Duodenal mucosa (tissue), 2 donors: ENCODE measurements at regions not wholly inside any gene's neighbourhood (a gene's known extent, or its start where the extent isn't known, plus 50 kb on each side); places are given as distances from the start of the nearest gene placed in this dataset.

Source experiments
- H3K27ac ChIP-seq: one replicate; pipeline ENCODE4 v1.7.0; 2013; ENCODE audit warnings: low read depth, low read length
- H3K27me3 ChIP-seq, 2 donors: one replicate each; pipeline ENCODE4 v1.7.0; 2013; ENCODE audit warnings: low read length in 2 of 2, control low read depth in 1 of 2; ENCODE audit not compliant: insufficient read depth in 2 of 2, control insufficient read depth in 1 of 2
- H3K36me3 ChIP-seq, 2 donors: one replicate each; pipeline ENCODE4 v1.7.0; 2013; ENCODE audit warnings: low read length in 2 of 2, control low read depth in 1 of 2; ENCODE audit not compliant: insufficient read depth in 2 of 2, control insufficient read depth in 1 of 2
- H3K4me1 ChIP-seq, 2 donors: one replicate each; pipeline ENCODE4 v1.7.0; 2013; ENCODE audit warnings: low read length in 2 of 2, control low read depth in 1 of 2; ENCODE audit not compliant: insufficient read depth in 2 of 2, control insufficient read depth in 1 of 2
- H3K4me3 ChIP-seq, 2 donors: one replicate each; pipeline ENCODE4 v1.7.0; 2013; ENCODE audit warnings: low read length in 2 of 2, low read depth in 1 of 2
- H3K9ac ChIP-seq, 2 donors: one replicate each; pipeline ENCODE4 v1.7.0; 2013; ENCODE audit warnings: low read length in 2 of 2, low read depth in 1 of 2
- H3K9me3 ChIP-seq, 2 donors: one replicate each; pipeline ENCODE4 v1.7.0; 2013; ENCODE audit warnings: low read length in 2 of 2, control low read depth in 1 of 2; ENCODE audit not compliant: control insufficient read depth in 1 of 2

DNA sequence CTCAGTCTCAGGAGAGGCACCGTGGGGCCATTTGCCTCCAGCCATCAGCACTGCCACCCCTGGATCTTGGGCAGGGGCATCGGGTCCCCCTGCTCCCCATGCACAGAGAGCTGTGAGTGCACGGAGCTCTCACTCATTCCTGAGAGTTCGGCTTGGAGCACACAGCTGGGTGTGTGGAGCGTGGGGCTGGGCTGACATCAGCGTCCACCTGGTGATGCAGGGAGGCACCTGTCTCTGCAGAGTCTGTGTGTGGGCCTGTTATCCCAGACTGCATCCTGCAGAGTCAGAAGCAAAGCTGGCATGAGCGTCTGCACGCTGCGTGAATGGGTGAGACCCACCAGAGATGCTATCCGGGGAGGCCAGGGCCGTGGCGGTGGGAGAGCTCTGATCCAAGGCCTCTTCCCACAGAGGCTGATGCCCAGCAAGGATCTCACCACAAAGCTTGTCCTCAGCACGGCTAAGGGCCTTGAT lies 248.8 kb upstream of the AFDN start:
- Histone ChIP-seq H3K4me1 (no peaks in the 10 kb centered on the region), H3K27ac (no peak overlapping the region), H3K27me3 (no peaks in the 10 kb centered on the region), H3K9me3 (peaks cover 2 to 4% of the 10 kb centered on the region in 2 donors), H3K9ac (no peak overlapping the region), H3K4me3 (no peak overlapping the region), H3K36me3 (no peaks in the 10 kb centered on the region)

DNA sequence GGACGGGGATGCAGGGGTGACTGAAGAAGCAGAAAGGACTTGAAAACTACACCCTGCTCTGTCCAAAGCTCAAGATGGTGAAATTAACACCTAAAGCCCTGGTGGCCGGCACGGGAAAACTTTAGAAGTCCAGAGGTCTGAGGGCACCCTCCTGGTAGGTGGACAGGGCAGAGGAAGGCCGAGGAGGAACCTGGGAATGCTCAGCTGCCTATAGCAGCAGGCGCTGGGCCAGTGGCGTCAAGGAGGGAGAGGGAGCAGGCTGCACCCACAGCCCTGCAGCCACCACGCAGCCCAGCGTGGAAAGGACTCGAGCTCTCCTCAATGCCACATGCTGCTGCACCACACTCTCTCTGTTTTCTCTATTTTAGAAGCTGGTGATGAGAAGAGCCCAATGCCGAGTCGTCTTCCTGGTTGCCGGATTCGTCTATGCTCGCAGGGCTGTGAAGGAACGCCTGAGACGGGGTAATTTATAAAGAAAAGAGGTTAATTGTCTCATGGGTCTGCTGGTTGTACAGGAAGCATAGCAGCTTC lies 248.3 kb upstream of the AFDN start:
- H3K4me3 ChIP-seq = no peak overlapping the region
- H3K4me1 ChIP-seq = no peaks in the 10 kb centered on the region
- peaks cover 2 to 4% of the 10 kb centered on the region in 2 donors for H3K9me3 ChIP-seq
- no peak overlapping the region for H3K27ac ChIP-seq
- no peaks in the 10 kb centered on the region for H3K27me3 ChIP-seq
- H3K9ac ChIP-seq = no peak overlapping the region
- H3K36me3 ChIP-seq = no peaks in the 10 kb centered on the region

DNA sequence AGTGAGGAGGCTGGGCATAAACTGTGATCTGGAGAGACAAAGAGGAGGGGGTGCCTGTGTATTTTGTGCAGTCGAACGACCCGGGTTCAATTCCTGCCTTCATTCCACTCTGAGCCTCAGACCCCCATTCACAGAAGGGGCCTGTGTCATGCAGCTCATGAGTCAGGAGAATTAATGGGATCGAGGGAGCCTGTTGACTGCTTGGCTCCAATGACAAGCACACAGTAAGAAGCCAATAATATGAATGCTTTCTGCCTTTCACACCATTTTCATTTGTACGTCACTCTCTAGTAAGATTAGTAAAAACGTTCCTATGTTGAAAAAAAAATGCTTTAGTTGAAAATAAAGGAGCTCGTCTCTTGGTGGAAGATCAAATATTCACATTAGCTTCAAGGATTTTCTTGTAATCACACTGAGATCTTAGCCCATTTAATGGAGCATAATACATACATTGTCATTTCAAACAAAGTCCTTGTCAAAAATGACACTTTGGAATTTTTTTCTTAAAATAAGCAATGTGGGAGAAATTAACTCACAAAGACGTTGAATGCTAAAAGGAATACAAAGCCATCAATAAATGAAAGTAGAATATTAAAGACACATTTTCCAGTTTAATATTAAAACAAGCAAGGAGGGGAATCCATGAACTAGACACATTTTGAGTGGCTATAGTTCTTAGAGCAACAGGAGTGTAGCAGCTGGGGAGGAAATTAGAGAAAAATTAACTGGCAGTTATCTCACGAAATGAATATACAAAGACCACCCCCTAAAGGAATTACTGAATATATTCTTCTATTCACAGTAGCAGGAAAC lies 246.7 kb upstream of the AFDN start:
- Histone ChIP-seq H3K27ac (no peak overlapping the region), H3K36me3 (no peaks in the 10 kb centered on the region), H3K9me3 (peaks cover 2 to 4% of the 10 kb centered on the region in 2 donors), H3K4me1 (no peaks in the 10 kb centered on the region), H3K4me3 (no peak overlapping the region), H3K27me3 (no peaks in the 10 kb centered on the region), H3K9ac (no peak overlapping the region)

DNA sequence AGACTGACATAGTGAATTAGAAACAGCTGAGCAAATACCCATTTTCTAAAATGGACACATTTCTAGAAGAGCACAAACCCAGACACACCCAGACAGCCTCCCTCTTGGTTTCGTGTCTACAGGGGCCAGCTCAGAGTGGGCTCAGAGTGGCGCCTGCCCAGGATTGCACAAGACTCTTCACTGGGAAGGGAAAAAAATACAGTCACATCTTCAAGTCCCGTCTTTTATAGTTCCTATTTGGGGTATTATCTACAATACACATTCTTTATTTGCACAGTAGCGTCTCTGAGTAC lies 246.1 kb upstream of the AFDN start:
- no peaks in the 10 kb centered on the region for H3K36me3 ChIP-seq
- no peaks in the 10 kb centered on the region for H3K27me3 ChIP-seq
- no peak overlapping the region for H3K9ac ChIP-seq
- no peaks in the 10 kb centered on the region for H3K4me1 ChIP-seq
- H3K9me3 ChIP-seq = peaks cover 2 to 4% of the 10 kb centered on the region in 2 donors
- H3K27ac ChIP-seq = no peak overlapping the region
- no peak overlapping the region for H3K4me3 ChIP-seq

DNA sequence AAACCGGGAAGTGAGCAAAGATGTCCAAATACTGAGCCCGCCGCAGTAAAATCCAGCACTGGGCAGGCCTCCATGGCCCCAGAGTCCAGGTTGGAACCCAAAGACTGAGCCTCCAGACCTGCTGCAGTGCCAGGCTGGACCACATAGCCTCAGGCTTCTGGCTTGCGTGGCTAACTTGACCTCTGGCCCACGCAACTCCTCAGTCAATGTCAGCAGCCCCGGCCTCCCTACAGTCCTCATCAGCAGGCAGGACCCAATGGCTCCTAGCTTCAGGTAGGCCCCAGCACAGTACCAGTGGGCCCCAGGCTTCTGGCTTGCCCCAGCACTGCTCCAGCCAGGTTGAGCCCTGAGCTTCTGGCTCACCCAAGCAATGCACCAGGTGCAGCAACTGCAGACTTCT lies 245.1 kb upstream of the AFDN start:
- no peak overlapping the region for H3K27ac ChIP-seq
- H3K4me3 ChIP-seq = no peak overlapping the region
- H3K4me1 ChIP-seq = no peaks in the 10 kb centered on the region
- H3K27me3 ChIP-seq = no peaks in the 10 kb centered on the region
- H3K9ac ChIP-seq = no peak overlapping the region
- peaks cover 2 to 4% of the 10 kb centered on the region in 2 donors for H3K9me3 ChIP-seq
- H3K36me3 ChIP-seq = no peaks in the 10 kb centered on the region

DNA sequence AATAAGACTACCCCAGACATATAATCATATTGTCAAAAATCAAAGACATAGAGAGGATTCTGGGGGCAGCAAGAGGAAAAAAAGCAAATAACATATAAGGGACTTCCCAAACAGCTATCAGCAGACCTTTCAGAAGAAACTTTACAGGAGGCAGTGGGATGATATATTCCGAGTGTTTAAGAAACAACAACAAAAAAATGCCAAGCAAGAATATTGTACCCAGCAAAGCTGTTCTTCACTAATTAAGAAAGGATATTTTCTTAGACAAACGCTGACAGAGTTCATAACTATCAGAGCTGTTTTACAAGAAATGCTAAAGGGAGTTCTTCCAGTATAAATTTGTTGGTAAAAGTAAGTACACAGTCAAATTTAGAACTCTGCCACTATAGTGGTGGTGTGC lies 243.3 kb upstream of the AFDN start:
- Histone ChIP-seq H3K27me3 (no peaks in the 10 kb centered on the region), H3K27ac (no peak overlapping the region), H3K4me1 (no peaks in the 10 kb centered on the region), H3K4me3 (no peak overlapping the region), H3K36me3 (no peaks in the 10 kb centered on the region), H3K9ac (no peak overlapping the region), H3K9me3 (peaks cover 2 to 4% of the 10 kb centered on the region in 2 donors)

DNA sequence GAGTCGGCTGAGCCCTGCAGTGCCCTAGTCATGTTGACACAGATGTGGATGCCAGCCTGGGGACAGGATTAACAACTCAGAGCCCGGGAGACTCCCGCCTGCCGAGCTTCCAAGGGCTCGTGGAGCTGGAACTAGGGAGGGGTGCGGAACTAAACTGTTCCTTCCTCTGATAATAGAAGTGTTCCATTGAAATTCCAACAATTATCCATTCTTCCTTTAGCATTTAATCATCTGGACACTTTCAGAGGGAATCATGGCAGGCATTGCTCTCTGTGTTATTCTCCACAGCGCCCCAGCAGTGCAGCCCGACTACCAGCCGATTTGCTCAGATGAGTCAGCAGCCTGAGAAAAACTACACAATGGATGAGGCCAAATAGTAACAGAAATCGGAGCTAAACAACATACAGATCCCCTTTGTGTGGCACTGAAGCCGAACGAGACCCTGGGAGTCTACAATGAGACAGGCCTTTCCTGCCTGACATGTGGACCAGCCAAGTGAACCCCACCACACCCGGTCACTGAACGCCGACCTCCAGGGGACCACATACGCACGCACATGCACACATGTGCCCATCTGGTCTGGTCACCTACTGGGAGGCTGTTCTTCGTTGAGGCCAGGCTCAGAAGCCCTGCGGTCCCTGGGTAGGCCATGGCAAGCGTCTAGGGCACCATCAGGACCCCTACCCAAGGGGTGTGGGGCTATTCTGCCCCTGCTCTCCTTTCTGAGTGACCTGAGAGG lies 238.4 kb upstream of the AFDN start:
- no peaks in the 10 kb centered on the region for H3K36me3 ChIP-seq
- no peak overlapping the region for H3K9ac ChIP-seq
- no peaks in the 10 kb centered on the region for H3K27me3 ChIP-seq
- no peak overlapping the region for H3K27ac ChIP-seq
- H3K9me3 ChIP-seq = no peaks in the 10 kb centered on the region
- H3K4me3 ChIP-seq = no peak overlapping the region
- no peaks in the 10 kb centered on the region for H3K4me1 ChIP-seq

DNA sequence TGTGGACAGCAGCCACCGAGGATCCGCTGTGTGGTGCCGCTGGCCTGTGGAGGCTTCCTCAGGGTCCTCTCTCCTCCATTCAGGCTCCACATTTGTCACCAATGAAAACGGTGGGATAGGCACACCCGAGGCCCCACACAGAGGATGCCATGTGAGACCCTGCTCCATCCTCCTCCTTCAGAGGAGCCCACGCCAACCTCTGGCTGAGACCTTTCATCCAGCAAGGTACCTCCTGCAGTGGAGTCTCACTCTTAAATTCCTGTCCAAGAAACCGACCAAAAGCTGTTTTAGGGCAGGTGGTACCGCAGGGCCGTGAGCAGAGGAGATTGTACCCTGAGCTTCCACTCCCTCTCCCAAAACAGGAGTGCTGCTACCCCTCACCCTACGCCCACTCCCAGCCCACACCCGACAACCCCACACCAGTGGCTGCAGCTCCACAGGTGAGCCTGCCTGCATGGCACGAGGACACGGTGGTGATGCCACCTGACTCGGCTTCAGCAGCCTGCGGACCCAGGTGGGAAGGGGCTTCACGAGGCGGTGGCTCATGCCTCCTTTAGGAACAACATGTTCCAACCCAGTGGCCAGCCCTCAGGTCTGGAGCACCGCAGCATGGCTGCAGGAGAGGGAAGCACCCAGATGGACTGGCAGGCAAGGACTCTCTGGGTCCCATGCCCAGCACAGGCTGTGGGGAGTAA lies 237.6 kb upstream of the AFDN start:
- no peaks in the 10 kb centered on the region for H3K27me3 ChIP-seq
- H3K27ac ChIP-seq = no peak overlapping the region
- no peaks in the 10 kb centered on the region for H3K36me3 ChIP-seq
- H3K9ac ChIP-seq = no peak overlapping the region
- H3K4me1 ChIP-seq = no peaks in the 10 kb centered on the region
- no peaks in the 10 kb centered on the region for H3K9me3 ChIP-seq
- no peak overlapping the region for H3K4me3 ChIP-seq

DNA sequence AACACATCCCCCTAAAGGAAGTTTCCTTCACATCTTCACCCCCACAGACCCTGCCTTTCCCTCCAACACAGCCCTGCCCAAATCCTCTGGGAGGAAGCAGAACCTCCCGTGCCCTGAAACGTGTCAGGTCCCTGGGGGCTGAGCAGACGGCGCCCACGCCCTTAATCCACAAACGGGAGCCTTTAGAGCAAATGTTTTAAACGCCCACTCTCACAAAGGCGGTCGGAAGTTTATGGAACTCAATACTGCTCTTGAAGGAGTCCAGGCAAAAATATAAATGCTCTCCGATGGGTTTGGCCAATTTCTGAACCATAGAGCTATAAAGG lies 237.1 kb upstream of the AFDN start:
- Histone ChIP-seq H3K36me3 (no peaks in the 10 kb centered on the region), H3K27ac (no peak overlapping the region), H3K4me1 (no peaks in the 10 kb centered on the region), H3K9ac (no peak overlapping the region), H3K27me3 (no peaks in the 10 kb centered on the region), H3K4me3 (no peak overlapping the region), H3K9me3 (no peaks in the 10 kb centered on the region)

DNA sequence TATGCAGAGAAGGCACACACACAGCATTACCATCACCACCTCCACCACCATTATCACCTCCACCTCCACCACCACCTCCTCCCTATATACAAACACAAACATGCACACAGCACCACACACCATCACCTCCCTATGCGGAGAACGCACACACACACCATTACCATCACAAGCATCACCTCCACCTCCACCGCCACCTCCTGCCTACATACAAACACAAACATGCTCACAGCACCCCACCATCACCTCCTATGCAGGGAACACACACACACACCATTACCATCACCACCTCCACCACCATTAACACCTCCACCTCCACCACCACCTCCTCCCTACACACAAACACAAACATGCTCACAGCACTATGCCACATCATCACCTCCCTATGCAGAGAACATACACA lies 236.5 kb upstream of the AFDN start:
- Histone ChIP-seq H3K4me3 (no peak overlapping the region), H3K4me1 (no peaks in the 10 kb centered on the region), H3K36me3 (no peaks in the 10 kb centered on the region), H3K9ac (no peak overlapping the region), H3K9me3 (no peaks in the 10 kb centered on the region), H3K27me3 (no peaks in the 10 kb centered on the region), H3K27ac (no peak overlapping the region)
